Esophagus squamous epithelium (tissue), 5 donors: ENCODE measurements at regions not wholly inside any gene's neighbourhood (a gene's known extent, or its start where the extent isn't known, plus 50 kb on each side); places are given as distances from the start of the nearest gene placed in this dataset.

Source experiments
- DNase-seq: peaks from one replicate; lab custom pipeline; 2025; lab: John Stamatoyannopoulos, UW
- H3K27ac ChIP-seq, 4 donors: fragments of 200-600 bp; sonication (generic); one replicate each; pipeline ENCODE4 v1.5.1; 2016 to 2019; ENCODE audit warnings: mild to moderate bottlenecking in 1 of 4
- H3K27me3 ChIP-seq, 4 donors: fragments of 200-600 bp; sonication (generic); 1 replicate in 3 of 4; 2 replicates in 1 of 4; pipeline versions ENCODE4 v1.5.1 to v1.6.0; 2017 to 2021; ENCODE audit warnings: antibody characterized with exemption in 1 of 4
- H3K36me3 ChIP-seq, 3 donors: fragments of 200-600 bp; sonication (generic); one replicate each; pipeline ENCODE4 v1.5.1; 2016 to 2019
- H3K4me1 ChIP-seq, 3 donors: fragments of 200-600 bp; sonication (generic); one replicate each; pipeline ENCODE4 v1.5.1; 2017 to 2019
- H3K4me3 ChIP-seq, 4 donors: fragments of 200-600 bp; sonication (generic); 1 replicate in 3 of 4; 2 replicates in 1 of 4; pipeline ENCODE4 v1.5.1; 2016 to 2019; ENCODE audit warnings: mild to moderate bottlenecking in 2 of 4, moderate library complexity in 1 of 4
- H3K9me3 ChIP-seq, 3 donors: fragments of 200-600 bp; sonication (generic); one replicate each; pipeline ENCODE4 v1.5.1; 2016 to 2019
- CTCF ChIP-seq, 6 experiments: fragments of 450-650 bp in 4 of 6; fragments of 200-600 bp in 2 of 6; sonication (generic) in 2 of 6; IDR thresholded peaks; one replicate each; pipeline ENCODE4 v1.5.1; 2016 to 2019; ENCODE audit warnings: antibody characterized with exemption in 6 of 6, mild to moderate bottlenecking in 4 of 6, moderate library complexity in 4 of 6
- POLR2A ChIP-seq, 4 donors: fragments of 450-650 bp; IDR thresholded peaks; one replicate each; pipeline ENCODE4 v1.6.1; 2017; ENCODE audit warnings: antibody characterized with exemption in 4 of 4, mild to moderate bottlenecking in 4 of 4, moderate library complexity in 3 of 4
- WGBS, 2 donors: methylation state at CpG; one replicate each; pipeline ENCODE4 v1.1.5; 2018; 5-methylcytosine and 5-hydroxymethylcytosine counted together
- intact Hi-C: fragments of 100-400 bp; cut with DNase I; formaldehyde crosslinking; loops from one replicate; pipeline ENCODE4 v1.15.0; 2022
- donor health status: DM: yes; HTN: yes; CAD: no.

GRCh38 chr13:40287428-40287827 lies 379.0 kb downstream of the FOXO1 start:
- Histone ChIP-seq H3K4me1 (peaks cover 0 to 14% (median 8%) of the 10 kb centered on the region in 3 donors), H3K4me3 (no peak overlapping the region), H3K27ac (no peak overlapping the region), H3K36me3 (no peaks in the 10 kb centered on the region), H3K27me3 (no peaks in the 10 kb centered on the region), H3K9me3 (no peaks in the 10 kb centered on the region)
- no peak for DNase-seq
- TF ChIP-seq CTCF (IDR thresholded peaks at IDR 0.05): no peak
- no peak for TF ChIP-seq POLR2A (IDR thresholded peaks at IDR 0.05)
- intact Hi-C loops: no loop called here
- 87 to 94% methylated on average over 4 of the region's 4 CpGs for WGBS, 2 donors

- Histone ChIP-seq H3K27me3 (no peaks in the 10 kb centered on the region), H3K27ac (no peak overlapping the region), H3K36me3 (no peaks in the 10 kb centered on the region), H3K9me3 (no peaks in the 10 kb centered on the region), H3K4me3 (no peak overlapping the region), H3K4me1 (peaks cover 0 to 12% (median 8%) of the 10 kb centered on the region in 3 donors)
- DNase-seq: no peak
- 84 to 85% methylated on average over 4 of the region's 4 CpGs for WGBS, 2 donors
- no peak for TF ChIP-seq POLR2A (IDR thresholded peaks at IDR 0.05)
- intact Hi-C loops: no loop called here
These were observed 378.2 kb downstream of the FOXO1 start for GRCh38 chr13:40288259-40288658.

GRCh38 chr13:40290758-40291157 lies 375.7 kb downstream of the FOXO1 start:
- H3K9me3 ChIP-seq: peaks cover 0 to 4% (median 0%) of the 10 kb centered on the region in 3 donors
- intact Hi-C loops: no loop called here
- H3K4me1 ChIP-seq: no peaks in the 10 kb centered on the region
- TF ChIP-seq CTCF (IDR thresholded peaks at IDR 0.05) (no peak), POLR2A (IDR thresholded peaks at IDR 0.05) (no peak)
- H3K27ac ChIP-seq: no peak overlapping the region
- 89 to 91% methylated on average over 1 of the region's 1 CpG for WGBS, 2 donors
- H3K4me3 ChIP-seq: no peak overlapping the region
- no peaks in the 10 kb centered on the region for H3K36me3 ChIP-seq
- H3K27me3 ChIP-seq: no peaks in the 10 kb centered on the region
- DNase-seq: no peak

GRCh38 chr13:40292108-40292507 lies 374.3 kb downstream of the FOXO1 start:
- no peak for DNase-seq
- Histone ChIP-seq H3K36me3 (no peaks in the 10 kb centered on the region), H3K27me3 (no peaks in the 10 kb centered on the region), H3K4me1 (no peaks in the 10 kb centered on the region), H3K27ac (no peak overlapping the region), H3K4me3 (no peak overlapping the region), H3K9me3 (peaks cover 0 to 11% (median 0%) of the 10 kb centered on the region in 3 donors)
- intact Hi-C loops: no loop called here
- TF ChIP-seq POLR2A (IDR thresholded peaks at IDR 0.05) (no peak), CTCF (IDR thresholded peaks at IDR 0.05) (no peak)
- 92 to 96% methylated on average over 5 of the region's 5 CpGs for WGBS, 2 donors

- no peaks in the 10 kb centered on the region for H3K4me1 ChIP-seq
- H3K9me3 ChIP-seq: peaks cover 0 to 11% (median 0%) of the 10 kb centered on the region in 3 donors
- H3K27me3 ChIP-seq: no peaks in the 10 kb centered on the region
- no peaks in the 10 kb centered on the region for H3K36me3 ChIP-seq
- intact Hi-C loops: no loop called here
- H3K27ac ChIP-seq: no peak overlapping the region
- 72 to 92% methylated on average over 4 of the region's 4 CpGs for WGBS, 2 donors
- no peak overlapping the region for H3K4me3 ChIP-seq
- TF ChIP-seq POLR2A (IDR thresholded peaks at IDR 0.05) (no peak), CTCF (IDR thresholded peaks at IDR 0.05) (no peak)
- DNase-seq: no peak
These were observed 373.9 kb downstream of the FOXO1 start for GRCh38 chr13:40292536-40292935.

GRCh38 chr13:40302351-40302750 lies 364.1 kb downstream of the FOXO1 start:
- intact Hi-C loops: no loop called here
- Histone ChIP-seq H3K9me3 (peaks cover 0 to 13% (median 6%) of the 10 kb centered on the region in 3 donors), H3K27ac (no peak overlapping the region), H3K4me1 (no peaks in the 10 kb centered on the region), H3K36me3 (no peaks in the 10 kb centered on the region), H3K27me3 (no peaks in the 10 kb centered on the region), H3K4me3 (no peak overlapping the region)
- no peak for DNase-seq
- TF ChIP-seq CTCF (IDR thresholded peaks at IDR 0.05): no peak
- no peak for TF ChIP-seq POLR2A (IDR thresholded peaks at IDR 0.05)
